ENCODE measurements at regions not wholly inside any gene's neighbourhood (a gene's known extent, or its start where the extent isn't known, plus 50 kb on each side); places are given as distances from the start of the nearest gene placed in this dataset.
"Not testable (repeated sequence)": the region's sequence is repeated elsewhere in the genome, so short reads cannot be mapped to it uniquely, and the experiment has no call there.

- no peak for DNase-seq (ENCODE audit: low read depth)
Observed at GRCh38 chr6:144615870-144616269, 330.7 kb downstream of the UTRN start.

- no peak for DNase-seq (ENCODE audit: low read depth)
Observed at GRCh38 chr6:144617191-144617590, 332.1 kb downstream of the UTRN start.

DNA sequence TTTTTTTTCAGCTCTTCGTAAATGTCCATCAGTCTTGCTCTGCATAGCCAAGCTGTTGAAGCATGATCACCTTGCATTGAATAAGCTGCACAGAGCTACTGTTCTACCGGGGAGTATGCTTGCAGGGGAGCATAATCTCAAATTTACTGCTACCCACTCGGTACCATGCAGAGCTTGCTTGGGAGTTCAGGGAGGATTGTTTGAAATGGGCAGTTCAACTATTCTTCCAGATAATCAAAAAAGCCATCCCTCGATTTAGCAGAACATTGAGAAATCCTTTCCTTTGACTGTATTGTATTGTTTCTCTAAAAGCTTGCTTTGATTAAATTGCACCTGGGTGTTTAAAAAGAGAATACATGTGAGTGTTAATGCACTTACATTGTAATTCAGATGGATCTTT is 332.6 kb downstream of the UTRN start:
- DNase-seq (ENCODE audit: low read depth) = no peak

GRCh38 chr6:144619966-144620365 is 334.8 kb downstream of the UTRN start:
- DNase-seq (ENCODE audit: low read depth) = no peak

DNA sequence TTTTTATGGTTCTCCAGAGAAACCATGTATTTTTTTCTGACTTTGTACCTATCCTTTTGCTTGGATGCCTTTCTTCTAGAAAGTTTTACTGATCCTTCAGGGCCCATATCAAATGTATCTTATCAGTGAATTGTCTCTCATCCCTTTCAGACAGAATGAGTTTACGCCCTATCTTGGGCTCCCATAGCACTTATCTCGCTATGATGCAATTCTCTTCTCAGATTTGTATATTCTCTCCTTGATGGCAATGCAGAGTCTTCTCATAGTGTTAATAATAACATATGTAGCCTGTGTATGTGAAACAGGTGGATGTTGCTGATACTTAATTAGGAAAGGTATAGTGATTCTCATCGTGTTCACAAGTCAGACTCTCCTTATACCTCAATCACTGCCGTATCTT is 336.2 kb downstream of the UTRN start:
- DNase-seq (ENCODE audit: low read depth) = no peak

DNA sequence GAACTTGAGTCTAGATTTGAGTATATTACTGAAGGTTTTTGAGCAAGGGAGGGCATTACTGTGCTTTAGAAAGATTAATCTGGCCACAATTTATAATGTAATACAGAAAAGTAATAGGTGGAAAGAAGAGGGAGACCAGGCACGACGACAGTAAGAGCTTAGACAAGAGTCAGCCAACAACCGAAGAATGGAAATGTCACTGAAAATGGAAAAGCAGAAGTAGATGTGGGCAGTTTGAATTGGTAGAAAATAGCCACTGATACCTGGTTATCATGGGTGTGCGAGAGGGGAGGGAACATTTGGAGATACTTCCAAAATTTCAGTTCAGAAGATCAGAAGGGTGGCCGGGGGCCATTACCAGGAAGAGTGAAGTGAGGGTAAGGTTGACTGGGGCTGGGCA is 339.1 kb downstream of the UTRN start:
- no peak for DNase-seq (ENCODE audit: low read depth)

DNA sequence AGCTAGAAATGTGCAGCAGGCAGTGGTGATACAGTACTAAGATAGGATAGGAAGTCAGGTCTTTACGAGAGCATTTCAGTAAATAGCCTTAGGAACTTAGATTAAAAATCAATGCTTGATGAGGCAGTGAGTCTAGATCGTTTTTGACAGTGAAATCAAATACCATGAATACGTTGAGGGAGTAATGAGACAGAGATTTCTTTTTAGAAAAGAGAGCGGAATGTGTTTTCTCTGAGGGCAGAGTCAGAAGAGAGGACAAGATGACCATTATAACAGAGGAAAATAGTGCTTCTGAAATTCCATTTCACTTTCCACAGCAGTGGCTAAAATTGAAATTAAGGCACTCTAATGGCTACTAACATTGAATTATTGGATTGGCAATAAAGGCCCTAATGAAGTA is 339.6 kb downstream of the UTRN start:
- DNase-seq (ENCODE audit: low read depth) = no peak

DNA sequence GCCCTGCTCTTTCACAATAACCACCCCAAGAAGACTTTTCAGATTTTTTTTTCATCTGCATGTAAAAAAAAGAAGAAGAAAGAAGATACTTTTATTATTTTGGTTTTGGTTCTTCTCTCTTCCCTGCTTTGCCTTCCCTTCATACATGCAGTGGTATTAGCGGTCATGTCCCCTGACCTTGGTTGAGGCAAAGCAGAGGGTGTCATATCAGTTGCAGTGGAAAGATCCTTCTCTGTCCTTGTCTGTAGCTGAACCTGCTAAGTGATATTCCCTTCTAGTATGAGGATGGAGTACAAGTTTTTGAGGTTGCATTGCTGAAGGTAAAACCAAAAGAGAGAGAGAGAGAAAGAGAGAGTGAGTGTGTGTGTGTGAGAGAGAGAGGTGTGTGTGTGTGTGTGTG is 345.7 kb downstream of the UTRN start:
- no peak for DNase-seq (ENCODE audit: low read depth)

- no peak for DNase-seq (ENCODE audit: low read depth)
Observed at GRCh38 chr6:144632266-144632665, 347.1 kb downstream of the UTRN start.

- DNase-seq (ENCODE audit: low read depth) = no peak
Observed at GRCh38 chr6:144633886-144634285, 348.8 kb downstream of the UTRN start.

DNA sequence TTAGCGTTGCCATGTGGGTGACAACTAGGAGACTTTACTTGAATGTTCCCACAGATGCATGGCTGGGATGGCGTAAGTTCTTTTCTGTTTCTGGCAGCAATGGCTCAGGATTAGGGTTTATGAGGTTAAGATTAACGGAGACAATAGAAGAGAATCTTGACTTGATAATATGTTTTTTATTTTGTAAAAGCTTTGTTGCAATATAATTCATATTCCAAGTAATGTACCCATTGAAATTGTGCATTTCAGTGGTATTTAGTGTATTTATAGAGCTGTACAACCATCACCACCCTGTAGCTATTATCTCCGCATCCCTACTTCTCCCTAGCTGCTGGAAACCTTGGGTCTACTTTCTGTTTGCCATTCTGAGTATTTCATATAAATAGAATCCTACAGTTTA is 349.2 kb downstream of the UTRN start:
- no peak for DNase-seq (ENCODE audit: low read depth)

DNA sequence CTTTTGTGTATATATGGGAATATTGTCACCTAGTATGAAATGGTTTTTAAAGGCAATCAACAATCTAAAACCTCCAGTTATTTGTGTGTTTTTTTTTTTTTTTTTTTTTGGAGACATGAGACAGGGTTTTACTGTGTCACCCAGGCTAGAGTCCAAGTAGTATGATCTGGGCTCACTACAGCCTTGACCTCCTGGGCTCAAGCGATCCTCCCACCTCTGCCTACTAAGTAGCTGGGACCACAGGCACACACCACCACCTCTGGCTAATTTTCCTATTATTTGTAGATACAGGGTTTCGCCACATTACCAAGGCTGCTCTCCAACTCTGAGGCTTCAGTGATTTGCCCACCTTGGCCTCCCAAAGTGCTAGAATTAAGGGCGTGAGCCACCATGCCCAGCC is 349.9 kb downstream of the UTRN start:
- no peak for DNase-seq (ENCODE audit: low read depth)

DNA sequence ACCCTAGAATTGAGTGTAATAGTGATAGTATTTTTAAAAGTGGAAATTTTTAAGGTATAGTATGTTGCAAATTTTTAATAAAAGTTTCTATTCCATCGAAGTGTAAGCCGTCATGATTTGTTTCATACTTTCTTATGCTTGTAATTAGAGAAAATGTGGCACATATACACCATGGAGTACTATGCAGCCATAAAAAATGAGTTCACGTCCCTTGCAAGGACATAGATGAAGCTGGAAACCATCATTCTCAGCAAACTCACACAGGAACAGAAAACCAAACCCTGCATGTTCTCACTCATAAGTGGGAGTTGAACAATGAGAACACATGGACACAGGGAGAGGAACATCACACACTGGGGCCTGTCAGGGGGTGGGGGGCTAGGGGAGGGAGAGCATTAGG is 350.9 kb downstream of the UTRN start:
- not testable (repeated sequence) for DNase-seq (ENCODE audit: low read depth)

- DNase-seq (ENCODE audit: low read depth) = no peak
Observed at GRCh38 chr6:144637541-144637940, 352.4 kb downstream of the UTRN start.

DNA sequence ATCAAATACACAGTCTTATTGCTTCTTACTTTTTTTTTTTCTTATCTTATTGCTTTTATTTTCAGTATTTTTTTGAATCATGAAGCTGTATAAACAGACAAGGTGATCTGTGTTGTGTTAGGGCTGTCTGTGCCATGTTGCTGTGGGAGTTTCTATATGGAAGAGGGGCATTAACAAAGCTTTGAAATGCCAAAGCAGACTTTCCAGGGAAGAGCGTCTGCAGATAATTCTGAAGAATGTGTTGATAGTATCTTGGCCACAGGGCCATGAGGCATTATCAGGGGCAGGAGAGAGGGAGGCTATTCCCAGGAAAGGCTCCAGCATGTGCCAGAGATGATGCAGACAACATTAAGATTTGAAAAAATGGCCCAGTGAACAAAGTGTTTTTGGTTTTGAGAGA is 354.5 kb downstream of the UTRN start:
- DNase-seq (ENCODE audit: low read depth) = no peak

GRCh38 chr6:144641286-144641685 is 356.2 kb downstream of the UTRN start:
- DNase-seq (ENCODE audit: low read depth) = no peak

DNA sequence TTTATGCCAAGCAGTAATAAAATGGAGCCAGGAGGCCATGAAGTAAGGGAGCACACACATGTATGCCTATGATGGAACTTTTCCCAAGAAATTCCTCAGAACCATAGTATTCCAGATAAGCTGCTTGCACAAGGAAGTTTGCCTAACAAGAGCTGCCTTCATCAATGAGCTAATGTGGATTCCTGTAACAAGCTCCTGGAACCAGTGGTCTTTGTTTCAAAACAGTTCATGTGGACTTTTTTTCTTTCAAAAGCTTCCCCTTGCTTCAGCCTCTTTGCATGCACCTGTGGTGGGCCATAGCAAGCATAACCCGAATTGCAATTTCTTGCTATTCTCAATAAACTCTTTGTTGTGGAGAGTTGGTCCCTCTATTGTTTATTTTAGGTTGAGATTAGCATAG is 359.6 kb downstream of the UTRN start:
- DNase-seq (ENCODE audit: low read depth) = no peak

DNA sequence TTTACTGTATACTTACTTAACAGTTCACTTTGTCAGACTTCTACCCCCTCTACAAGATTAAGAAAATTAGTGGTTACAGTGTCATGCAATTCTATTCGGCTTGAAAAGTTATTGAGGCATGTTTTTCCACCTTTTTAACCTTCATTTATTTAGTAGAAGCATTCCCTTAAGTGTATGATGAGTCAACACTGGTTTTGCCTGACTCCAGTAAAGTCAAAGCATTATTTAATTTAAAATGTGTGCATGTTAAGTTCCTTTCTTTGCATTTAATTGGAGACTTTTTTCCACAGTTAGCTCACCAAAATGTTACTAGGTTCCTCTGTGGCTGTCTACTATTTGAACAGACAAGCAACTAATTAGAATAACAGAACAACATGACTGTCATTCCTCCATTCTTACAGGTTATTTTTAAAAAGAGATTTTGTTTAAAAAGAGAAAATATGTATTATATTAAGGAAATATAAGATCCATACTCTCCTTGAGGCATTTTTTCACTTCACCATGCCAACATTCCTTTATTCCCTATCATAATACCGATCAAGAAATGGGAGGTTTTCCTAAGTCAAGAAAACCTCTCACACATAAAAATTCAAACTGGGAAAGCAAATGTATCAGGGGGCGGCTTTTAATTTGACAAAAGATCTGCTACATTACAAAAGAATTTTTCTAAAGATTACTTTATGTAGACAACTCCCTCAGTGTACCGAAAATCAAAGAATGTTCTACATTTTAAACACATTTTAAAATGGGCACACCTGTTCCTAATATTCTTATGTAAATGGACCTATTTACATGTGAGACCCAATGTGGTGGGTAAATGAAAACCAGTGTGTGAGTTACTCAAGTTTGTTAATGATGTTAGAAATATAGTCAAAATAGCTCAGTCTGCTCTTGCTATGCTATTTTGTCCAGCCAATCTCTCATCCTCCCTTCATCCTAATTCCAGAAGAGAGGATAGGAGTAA is 361.2 kb downstream of the UTRN start:
- DNase-seq (ENCODE audit: low read depth) = no peak

DNA sequence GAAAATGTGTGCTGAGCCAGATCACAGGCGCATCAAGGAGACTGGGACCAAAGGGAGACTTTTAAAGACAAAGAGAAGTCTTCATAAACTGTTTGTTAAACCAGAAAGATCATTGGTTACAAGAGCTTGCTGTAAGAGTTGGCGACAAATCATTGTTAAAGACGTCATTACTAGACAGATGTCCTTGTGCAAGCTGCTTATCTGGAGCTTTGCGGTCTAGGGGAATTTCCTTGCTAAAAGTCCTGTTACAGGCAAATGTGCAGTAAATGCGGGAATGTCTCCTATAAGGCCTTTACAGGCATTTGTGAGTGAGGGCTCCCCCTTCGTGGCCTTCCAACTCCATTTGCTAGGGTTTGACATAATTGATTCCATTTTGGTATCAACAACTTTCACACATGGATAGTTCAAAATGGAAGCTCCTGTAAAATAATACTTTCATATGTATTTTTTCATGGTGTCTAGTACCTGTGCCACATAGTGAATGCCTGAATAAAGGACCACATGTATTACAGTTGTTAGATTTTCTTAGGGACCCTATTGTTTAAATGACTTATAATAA is 362.4 kb downstream of the UTRN start:
- no peak for DNase-seq (ENCODE audit: low read depth)

GRCh38 chr6:144647971-144648651 is 363.0 kb downstream of the UTRN start:
- no peak for DNase-seq (ENCODE audit: low read depth)

- no peak for DNase-seq (ENCODE audit: low read depth)
Observed at GRCh38 chr6:144649085-144649484, 363.9 kb downstream of the UTRN start.

- DNase-seq (ENCODE audit: low read depth) = no peak
Observed at GRCh38 chr6:144651234-144651633, 366.1 kb downstream of the UTRN start.

Measured in RPMI7951 (cell line).